Aorta (tissue), 5 donors: ENCODE measurements at regions not wholly inside any gene's neighbourhood (a gene's known extent, or its start where the extent isn't known, plus 50 kb on each side); places are given as distances from the start of the nearest gene placed in this dataset.

Experiments
- ATAC-seq: fragments of 200-7000 bp; cut with Tn5 transposase; one replicate; pipeline ENCODE4 v1.9.1; 2022; ENCODE audit warnings: moderate library complexity; ENCODE audit not compliant: low FRiP score
- DNase-seq, 2 donors: peaks; one replicate each; pipeline ENCODE4 v3.0.0-alpha.2; 2020
- H3K27ac ChIP-seq, 2 donors: one replicate each; pipeline ENCODE4 v1.5.1; 2013; ENCODE audit warnings: low read length in 2 of 2, mild to moderate bottlenecking in 2 of 2, moderate library complexity in 2 of 2, control low read depth in 1 of 2, inconsistent platforms in 1 of 2, low read depth in 1 of 2
- H3K27me3 ChIP-seq, 2 donors: one replicate each; pipeline ENCODE4 v1.6.1; 2013; ENCODE audit warnings: control low read depth in 1 of 2, low read length in 1 of 2, mild to moderate bottlenecking in 1 of 2, moderate library complexity in 1 of 2; ENCODE audit not compliant: insufficient read depth in 2 of 2, control insufficient read depth in 1 of 2
- H3K36me3 ChIP-seq, 2 donors: one replicate each; pipeline ENCODE4 v1.6.1; 2013; ENCODE audit warnings: control low read depth in 1 of 2, low read length in 1 of 2, mild to moderate bottlenecking in 1 of 2; ENCODE audit not compliant: insufficient read depth in 2 of 2, control insufficient read depth in 1 of 2
- H3K4me1 ChIP-seq, 2 donors: one replicate each; pipeline ENCODE4 v1.6.1; 2013; ENCODE audit warnings: low read length in 2 of 2, control low read depth in 1 of 2, mild to moderate bottlenecking in 1 of 2, moderate library complexity in 1 of 2; ENCODE audit not compliant: insufficient read depth in 2 of 2, control insufficient read depth in 1 of 2
- H3K4me3 ChIP-seq, 2 donors: one replicate each; pipeline ENCODE4 v1.5.1; 2013; ENCODE audit warnings: low read length in 2 of 2, control low read depth in 1 of 2, mild to moderate bottlenecking in 1 of 2
- H3K9me3 ChIP-seq: one replicate; pipeline ENCODE4 v1.6.1; 2013; ENCODE audit warnings: mild to moderate bottlenecking, low read length; ENCODE audit not compliant: control insufficient read depth
- WGBS, 2 donors: extraction: QIAGEN DNeasy Blood & Tissue Kit; methylation state at CpG; one replicate each; pipeline ENCODE4 v1.1.7; 2013; 5-methylcytosine and 5-hydroxymethylcytosine counted together
- intact Hi-C, 2 donors: fragments of 100-400 bp; cut with DNase I; formaldehyde crosslinking; loops; one replicate each; pipeline versions ENCODE4 v1.14.2 to v1.15.0; 2022
- donor health status: healthy with polysubstance abuse.
- donor health status: Bipolar disorder and iron deficiency.
- donor health status: DM: no; HTN: no; CAD: no.
- donor health status: DM: no; HTN: no; CAD: no.
- donor health status: DM: yes; HTN: yes; CAD: no.

DNA sequence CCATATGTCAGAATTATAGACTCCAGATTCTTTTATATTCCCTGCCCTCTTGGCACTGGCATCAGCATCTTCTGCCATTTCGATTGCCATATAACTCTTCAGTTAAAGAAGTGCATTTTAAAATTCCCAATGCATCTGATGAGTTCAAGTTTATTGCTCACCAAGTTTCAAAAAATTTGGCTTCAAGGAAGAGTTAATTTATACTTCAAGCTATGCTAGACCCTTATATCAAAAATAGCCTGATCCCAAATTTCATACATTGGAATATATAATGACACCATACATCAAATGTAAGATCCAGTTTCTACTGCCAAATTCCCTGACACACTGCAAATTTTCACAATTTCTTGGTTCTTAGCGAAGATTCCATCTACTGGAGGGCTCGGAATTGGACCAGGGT lies 1058.6 kb downstream of the NTRK3 start:
- no peak for ATAC-seq
- 84 to 92% methylated on average over 3 of the region's 3 CpGs for WGBS, 2 donors
- intact Hi-C loops: no loop called here

DNA sequence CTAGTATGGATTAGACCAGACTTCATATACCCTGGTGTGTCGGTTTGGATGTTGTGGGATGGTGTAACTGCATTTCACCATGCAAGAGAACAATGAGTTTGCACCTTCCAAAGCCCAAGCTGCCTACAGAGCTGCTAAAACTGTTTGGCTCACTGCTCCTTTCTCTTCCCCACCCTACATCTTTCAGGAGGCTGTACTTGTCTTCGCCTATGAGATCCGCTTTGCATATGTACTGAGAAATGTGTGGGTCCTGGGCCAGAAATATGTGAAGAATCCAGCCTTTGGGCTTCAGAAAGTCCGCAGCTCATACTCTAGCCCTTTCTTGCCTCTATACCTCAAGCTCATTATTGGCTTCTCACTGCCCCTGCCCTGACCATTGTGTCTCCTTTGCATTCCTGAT lies 1060.0 kb downstream of the NTRK3 start:
- WGBS, 2 donors: 64 to 71% methylated on average over 4 of the region's 4 CpGs
- intact Hi-C loops: no loop called here
- Histone ChIP-seq H3K36me3 (no peaks in the 10 kb centered on the region), H3K27ac (no peak overlapping the region), H3K9me3 (no peaks in the 10 kb centered on the region), H3K4me3 (no peak overlapping the region), H3K4me1 (no peaks in the 10 kb centered on the region), H3K27me3 (no peaks in the 10 kb centered on the region)
- DNase-seq (no peak), ATAC-seq (no peak)

More for the DNA sequence above, 1058.6 kb downstream of the NTRK3 start:
- Histone ChIP-seq H3K36me3 (no peaks in the 10 kb centered on the region), H3K27ac (no peak overlapping the region), H3K27me3 (no peaks in the 10 kb centered on the region), H3K4me3 (no peak overlapping the region), H3K9me3 (no peaks in the 10 kb centered on the region), H3K4me1 (no peaks in the 10 kb centered on the region)
- no peak for DNase-seq

- H3K9me3 ChIP-seq: no peaks in the 10 kb centered on the region
- WGBS, 2 donors: 51 to 69% methylated on average over 6 of the region's 6 CpGs
- DNase-seq (no peak), ATAC-seq (no peak)
- no peaks in the 10 kb centered on the region for H3K4me1 ChIP-seq
- H3K27ac ChIP-seq: no peak overlapping the region
- no peaks in the 10 kb centered on the region for H3K36me3 ChIP-seq
- intact Hi-C loops: no loop called here
- no peak overlapping the region for H3K4me3 ChIP-seq
- H3K27me3 ChIP-seq: no peaks in the 10 kb centered on the region
Measured at GRCh38 chr15:87193481-87193880, 1063.1 kb downstream of the NTRK3 start.

DNA sequence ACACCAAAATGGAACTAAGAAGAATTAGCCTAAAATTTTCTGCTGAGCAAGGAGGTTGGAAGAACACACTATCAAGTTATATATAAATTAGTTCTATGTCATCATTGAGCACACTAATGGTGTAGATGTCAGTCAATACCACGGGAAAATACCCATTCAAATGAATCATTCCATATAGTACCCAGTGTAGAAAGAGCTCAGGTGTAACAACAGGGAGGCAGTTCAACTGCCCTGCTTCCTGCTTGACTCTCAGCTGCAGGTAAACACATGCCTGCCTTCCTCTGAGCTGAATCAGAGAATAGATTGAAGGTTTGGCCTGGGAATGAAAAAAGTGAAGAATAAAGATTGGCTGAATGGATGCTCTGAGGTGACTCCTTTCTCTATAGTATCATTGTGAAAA lies 1088.0 kb downstream of the AGBL1 start:
- no peaks in the 10 kb centered on the region for H3K4me1 ChIP-seq
- 62 to 63% methylated on average over 1 of the region's 1 CpG for WGBS, 2 donors
- intact Hi-C loops: loop anchor here in 1 of 2 donors (10.0 kb wide), 1 partner anchor 593 kb away; no protein-coding TSS in a partner anchor
- H3K27me3 ChIP-seq: peaks cover 0 to 2% of the 10 kb centered on the region in 2 donors
- no peak overlapping the region for H3K27ac ChIP-seq
- H3K36me3 ChIP-seq: no peaks in the 10 kb centered on the region
- peaks cover 2% of the 10 kb centered on the region for H3K9me3 ChIP-seq
- ATAC-seq (no peak), DNase-seq (no peak)
- no peak overlapping the region for H3K4me3 ChIP-seq

- Histone ChIP-seq H3K27ac (no peak overlapping the region), H3K4me1 (no peaks in the 10 kb centered on the region), H3K27me3 (peaks cover 0 to 2% of the 10 kb centered on the region in 2 donors), H3K4me3 (no peak overlapping the region), H3K9me3 (peaks cover 2% of the 10 kb centered on the region), H3K36me3 (no peaks in the 10 kb centered on the region)
- intact Hi-C loops: loop anchor here in 1 of 2 donors (10.0 kb wide), 1 partner anchor 592 kb away; no protein-coding TSS in a partner anchor
- DNase-seq (no peak), ATAC-seq (no peak)
Measured at GRCh38 chr15:87167055-87167454, 1087.4 kb downstream of the AGBL1 start.

- intact Hi-C loops: no loop called here
- WGBS, 2 donors: 85 to 88% methylated on average over 4 of the region's 4 CpGs
- H3K4me1 ChIP-seq: no peaks in the 10 kb centered on the region
- H3K36me3 ChIP-seq: no peaks in the 10 kb centered on the region
- no peak overlapping the region for H3K4me3 ChIP-seq
- H3K9me3 ChIP-seq: no peaks in the 10 kb centered on the region
- no peak overlapping the region for H3K27ac ChIP-seq
- ATAC-seq (no peak), DNase-seq (no peak)
- no peaks in the 10 kb centered on the region for H3K27me3 ChIP-seq
Measured at GRCh38 chr15:87155771-87156170, 1076.1 kb downstream of the AGBL1 start.

DNA sequence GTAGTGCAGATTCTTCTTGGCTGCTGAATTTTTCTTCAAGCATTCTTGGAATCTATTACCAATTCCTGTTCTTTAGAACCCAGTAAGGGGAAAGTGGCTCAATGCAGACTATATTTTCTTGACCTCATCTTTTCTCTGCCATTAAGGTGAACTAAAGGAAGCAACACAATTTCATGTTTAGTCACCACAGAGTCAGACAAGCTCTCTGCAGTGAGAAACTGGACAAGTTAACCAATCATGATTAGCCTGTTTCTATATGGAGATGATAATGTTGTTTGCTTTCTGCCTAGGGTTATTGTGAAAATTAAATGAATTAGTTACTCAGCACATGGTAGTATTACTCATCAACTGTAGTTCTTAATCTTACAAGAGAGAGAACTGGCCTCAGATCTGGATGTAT lies 1075.1 kb downstream of the AGBL1 start:
- H3K4me3 ChIP-seq: no peak overlapping the region
- no peaks in the 10 kb centered on the region for H3K27me3 ChIP-seq
- no peak overlapping the region for H3K27ac ChIP-seq
- no peaks in the 10 kb centered on the region for H3K36me3 ChIP-seq
- no peaks in the 10 kb centered on the region for H3K4me1 ChIP-seq
- H3K9me3 ChIP-seq: no peaks in the 10 kb centered on the region
- ATAC-seq (no peak), DNase-seq (no peak)
- intact Hi-C loops: no loop called here

GRCh38 chr15:87151202-87151748 lies 1071.6 kb downstream of the AGBL1 start:
- intact Hi-C loops: no loop called here
- WGBS, 2 donors: 90 to 97% methylated on average over 2 of the region's 2 CpGs
- Histone ChIP-seq H3K4me1 (no peaks in the 10 kb centered on the region), H3K36me3 (no peaks in the 10 kb centered on the region), H3K27ac (no peak overlapping the region), H3K4me3 (no peak overlapping the region), H3K27me3 (no peaks in the 10 kb centered on the region), H3K9me3 (no peaks in the 10 kb centered on the region)
- DNase-seq: no peak
- no peak for ATAC-seq

DNA sequence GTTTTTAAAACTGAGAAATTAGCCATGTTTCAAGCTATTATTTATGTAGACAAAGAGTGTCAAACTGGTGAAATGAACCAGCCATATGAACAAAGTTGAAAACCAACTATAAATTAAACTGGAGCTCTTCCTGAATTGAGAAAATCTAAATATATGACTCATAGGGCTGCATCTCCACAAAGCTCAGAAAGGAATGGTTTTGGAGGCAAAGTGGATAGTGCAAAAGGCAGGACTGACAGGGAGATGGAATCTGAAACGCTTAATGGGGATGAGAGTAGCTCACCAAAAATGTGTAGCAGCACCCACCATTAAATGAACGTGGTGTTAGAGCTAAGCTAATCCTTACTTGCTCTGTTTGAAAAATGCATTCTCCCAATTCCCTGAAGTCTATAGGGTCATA lies 1066.0 kb downstream of the AGBL1 start:
- WGBS, 2 donors: 72 to 86% methylated on average over 2 of the region's 2 CpGs

More for the DNA sequence above, 1066.0 kb downstream of the AGBL1 start:
- no peak for ATAC-seq
- Histone ChIP-seq H3K27ac (no peak overlapping the region), H3K4me1 (no peaks in the 10 kb centered on the region), H3K9me3 (no peaks in the 10 kb centered on the region), H3K36me3 (no peaks in the 10 kb centered on the region), H3K27me3 (no peaks in the 10 kb centered on the region), H3K4me3 (no peak overlapping the region)
- no peak for DNase-seq
- intact Hi-C loops: no loop called here
